GM23248 (cell line): ENCODE measurements at regions not wholly inside any gene's neighbourhood (a gene's known extent, or its start where the extent isn't known, plus 50 kb on each side); places are given as distances from the start of the nearest gene placed in this dataset.
"Not testable (repeated sequence)": the region's sequence is repeated elsewhere in the genome, so short reads cannot be mapped to it uniquely, and the experiment has no call there.

Experiments
- EZH2 ChIP-seq: fragments of 200-600 bp; sonication (generic); IDR thresholded peaks from 2 replicates; pipeline ENCODE4 v1.6.1; 2018; ENCODE audit warnings: antibody characterized with exemption, mild to moderate bottlenecking; ENCODE audit not compliant: insufficient read depth, poor library complexity, severe bottlenecking
- EZH2phosphoT487 ChIP-seq: fragments of 200-600 bp; sonication (generic); IDR thresholded peaks from 2 replicates; pipeline ENCODE4 v1.6.1; 2018; ENCODE audit warnings: antibody characterized with exemption, moderate library complexity, mild to moderate bottlenecking, low read depth; ENCODE audit not compliant: insufficient read depth

DNA sequence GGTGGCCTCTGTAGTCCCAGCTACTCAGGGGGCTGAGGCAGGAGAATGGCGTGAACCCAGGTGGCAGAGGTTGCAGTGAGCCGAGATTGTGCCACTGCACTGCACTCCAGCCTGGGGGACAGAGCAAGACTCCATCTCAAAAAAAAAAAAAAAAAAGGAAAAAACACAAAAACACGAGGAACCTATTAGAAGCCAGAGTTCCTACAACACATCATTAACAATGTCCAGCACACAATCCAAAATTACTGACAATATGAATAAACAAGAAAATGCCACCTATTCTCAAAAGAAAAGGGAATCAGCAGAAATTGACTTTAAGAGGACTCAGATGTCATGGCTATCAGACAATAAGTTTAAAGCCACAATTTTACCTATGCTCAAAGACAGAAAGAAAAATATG is 57.3 kb upstream of the HS3ST3A1 start:
- TF ChIP-seq EZH2, EZH2phosphoT487: not testable (repeated sequence)
